NCI-H187 (cell line): ENCODE measurements at regions not wholly inside any gene's neighbourhood (a gene's known extent, or its start where the extent isn't known, plus 50 kb on each side); places are given as distances from the start of the nearest gene placed in this dataset.

Experiments used
- DNase-seq, 2 experiments: peaks; one replicate each; lab custom pipeline; 2025; lab: John Stamatoyannopoulos, UW

- no peak for DNase-seq
Measured at GRCh38 chr5:88364991-88365390, 96.3 kb upstream of the TMEM161B start.

- DNase-seq = no peak
Measured at GRCh38 chr5:88355490-88356050, 86.9 kb upstream of the TMEM161B start.

- no peak for DNase-seq
Measured at GRCh38 chr5:88325868-88326267, 57.2 kb upstream of the TMEM161B start.

GRCh38 chr5:88322785-88323184 lies 54.1 kb upstream of the TMEM161B start:
- DNase-seq = no peak
